SU-DHL-6 (cell line): ENCODE measurements at regions not wholly inside any gene's neighbourhood (a gene's known extent, or its start where the extent isn't known, plus 50 kb on each side); places are given as distances from the start of the nearest gene placed in this dataset.

ENCODE experiments used
- CTCF ChIP-seq: fragments of 200-600 bp; sonication (generic); IDR thresholded peaks from one replicate; pipeline ENCODE4 v1.5.1; 2017; ENCODE audit warnings: antibody characterized with exemption, mild to moderate bottlenecking, low read length, moderate library complexity; ENCODE audit not compliant: insufficient read depth, poor library complexity, severe bottlenecking
- EZH2phosphoT487 ChIP-seq: fragments of 200-600 bp; sonication (generic), shearing (Covaris generic); conservative IDR thresholded peaks from 2 replicates; pipeline ENCODE4 v1.6.1; 2018; ENCODE audit warnings: mild to moderate bottlenecking, antibody characterized with exemption, low read length, moderate library complexity, mixed read lengths

GRCh38 chr13:44012910-44013757 is 133.4 kb downstream of the LACC1 start:
- no peak for TF ChIP-seq CTCF
- TF ChIP-seq EZH2phosphoT487: no peak
